ENCODE measurements at regions not wholly inside any gene's neighbourhood (a gene's known extent, or its start where the extent isn't known, plus 50 kb on each side); places are given as distances from the start of the nearest gene placed in this dataset.
"Not testable (repeated sequence)": the region's sequence is repeated elsewhere in the genome, so short reads cannot be mapped to it uniquely, and the experiment has no call there.

GRCh38 chr2:87263868-87264518 lies 242.3 kb upstream of the PLGLB1 start:
- H3K27me3 Mint-ChIP-seq; H3K4me1 ChIP-seq (ENCODE audit: insufficient read depth, low read length); CTCF ChIA-PET; H3K27ac ChIP-seq (ENCODE audit: low read depth, low read length); H3K36me3 Mint-ChIP-seq; H3K4me3 ChIP-seq (ENCODE audit: low read length); H3K9me3 Mint-ChIP-seq; POLR2A ChIA-PET; H3K4me3 Mint-ChIP-seq; DNase-seq; H3K9me3 ChIP-seq (ENCODE audit: low read length); H3K27me3 ChIP-seq (ENCODE audit: insufficient read depth, low read length, poor library complexity, severe bottlenecking); H3K27ac Mint-ChIP-seq; H3K4me1 Mint-ChIP-seq; H3K36me3 ChIP-seq (ENCODE audit: insufficient read depth, low read length): not testable (repeated sequence)

- H3K4me3 Mint-ChIP-seq; H3K36me3 Mint-ChIP-seq; CTCF ChIA-PET; DNase-seq; H3K27me3 ChIP-seq (ENCODE audit: insufficient read depth, low read length, poor library complexity, severe bottlenecking); H3K4me3 ChIP-seq (ENCODE audit: low read length); H3K9me3 ChIP-seq (ENCODE audit: low read length); H3K9me3 Mint-ChIP-seq; H3K4me1 Mint-ChIP-seq; H3K36me3 ChIP-seq (ENCODE audit: insufficient read depth, low read length); H3K27me3 Mint-ChIP-seq; H3K27ac ChIP-seq (ENCODE audit: low read depth, low read length); H3K4me1 ChIP-seq (ENCODE audit: insufficient read depth, low read length); POLR2A ChIA-PET; H3K27ac Mint-ChIP-seq: not testable (repeated sequence)
Measured at GRCh38 chr2:87275192-87275591, 253.5 kb upstream of the PLGLB1 start.

- H3K9me3 Mint-ChIP-seq; H3K4me1 ChIP-seq (ENCODE audit: insufficient read depth, low read length); CTCF ChIA-PET; POLR2A ChIA-PET; H3K4me3 ChIP-seq (ENCODE audit: low read length); DNase-seq; H3K27me3 Mint-ChIP-seq; H3K27me3 ChIP-seq (ENCODE audit: insufficient read depth, low read length, poor library complexity, severe bottlenecking); H3K4me1 Mint-ChIP-seq; H3K9me3 ChIP-seq (ENCODE audit: low read length); H3K4me3 Mint-ChIP-seq; H3K36me3 ChIP-seq (ENCODE audit: insufficient read depth, low read length); H3K36me3 Mint-ChIP-seq; H3K27ac ChIP-seq (ENCODE audit: low read depth, low read length): not testable (repeated sequence)
- H3K27ac Mint-ChIP-seq = peak overlapping the region in 1 of 8 donors; percentile 77
Measured at GRCh38 chr2:87275974-87276629, 254.5 kb upstream of the PLGLB1 start.

GRCh38 chr2:87276673-87277072 lies 255.0 kb upstream of the PLGLB1 start:
- H3K4me1 ChIP-seq (ENCODE audit: insufficient read depth, low read length); H3K4me3 ChIP-seq (ENCODE audit: low read length); H3K27ac ChIP-seq (ENCODE audit: low read depth, low read length); CTCF ChIA-PET; H3K9me3 ChIP-seq (ENCODE audit: low read length); DNase-seq; H3K27me3 Mint-ChIP-seq; H3K4me1 Mint-ChIP-seq; H3K36me3 Mint-ChIP-seq; H3K36me3 ChIP-seq (ENCODE audit: insufficient read depth, low read length); H3K9me3 Mint-ChIP-seq; H3K27ac Mint-ChIP-seq; H3K4me3 Mint-ChIP-seq; POLR2A ChIA-PET; H3K27me3 ChIP-seq (ENCODE audit: insufficient read depth, low read length, poor library complexity, severe bottlenecking): not testable (repeated sequence)

DNA sequence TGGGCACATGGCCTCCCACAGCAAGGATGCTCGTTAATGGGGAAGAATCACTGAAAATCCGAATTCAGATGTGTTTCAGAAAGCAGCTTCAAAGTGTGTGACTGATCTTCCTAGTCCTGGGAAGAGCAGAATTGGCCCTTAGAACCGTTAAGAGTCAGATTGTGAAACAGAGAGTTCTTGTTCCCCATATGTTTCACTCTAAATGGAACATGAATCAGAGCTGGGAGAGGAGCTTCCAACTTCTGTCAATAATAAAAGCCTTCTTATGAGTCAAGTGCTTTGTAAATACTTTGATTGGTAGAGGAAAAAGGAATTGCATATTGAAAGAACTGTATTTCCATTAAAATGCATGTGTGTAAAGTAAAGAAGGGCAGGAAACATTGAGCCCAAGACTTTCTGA lies 256.1 kb upstream of the PLGLB1 start:
- DNase-seq; H3K36me3 Mint-ChIP-seq; H3K4me3 Mint-ChIP-seq; H3K27ac ChIP-seq (ENCODE audit: low read depth, low read length); H3K9me3 ChIP-seq (ENCODE audit: low read length); CTCF ChIA-PET; H3K4me1 ChIP-seq (ENCODE audit: insufficient read depth, low read length); H3K36me3 ChIP-seq (ENCODE audit: insufficient read depth, low read length); H3K4me1 Mint-ChIP-seq; H3K27me3 Mint-ChIP-seq; H3K27ac Mint-ChIP-seq; H3K9me3 Mint-ChIP-seq; H3K4me3 ChIP-seq (ENCODE audit: low read length); H3K27me3 ChIP-seq (ENCODE audit: insufficient read depth, low read length, poor library complexity, severe bottlenecking); POLR2A ChIA-PET: not testable (repeated sequence)

DNA sequence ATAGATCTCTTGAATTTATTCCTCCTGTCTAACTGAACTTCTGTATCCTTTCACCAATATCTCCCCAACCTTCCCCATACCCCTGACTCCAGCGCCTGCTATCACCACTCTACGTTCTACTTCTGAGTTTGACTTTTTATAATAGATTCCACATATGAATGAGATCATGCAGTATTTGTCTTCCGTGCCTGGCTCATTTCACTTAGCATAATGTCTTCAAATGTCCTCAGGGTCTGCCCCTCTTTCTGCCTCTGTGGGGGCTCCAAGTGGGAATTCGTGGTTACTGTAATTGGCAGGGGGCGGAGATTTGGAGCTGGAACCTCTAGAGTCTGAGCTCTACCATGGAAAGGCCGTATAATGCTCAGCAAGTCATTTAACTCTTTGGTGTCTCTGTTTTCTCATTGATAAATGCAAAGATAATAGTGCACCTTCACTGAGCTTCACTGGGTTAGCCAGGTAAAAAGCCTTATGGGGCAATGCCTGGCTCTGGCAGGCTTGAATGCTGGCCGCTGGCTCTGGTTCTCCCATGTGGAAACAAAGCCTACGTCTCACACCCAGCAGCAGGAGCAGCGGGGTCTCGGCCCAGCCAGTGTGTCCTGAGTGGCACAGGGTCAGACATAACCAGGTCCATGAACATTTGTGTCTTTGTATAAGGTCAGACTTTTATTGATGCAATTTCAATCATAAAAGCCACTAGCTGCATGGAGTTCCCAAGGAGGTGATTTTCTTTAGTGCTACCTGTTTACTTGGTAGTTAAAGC lies 259.1 kb upstream of the PLGLB1 start:
- H3K27ac ChIP-seq (ENCODE audit: low read depth, low read length); H3K4me3 ChIP-seq (ENCODE audit: low read length); H3K4me1 ChIP-seq (ENCODE audit: insufficient read depth, low read length); POLR2A ChIA-PET; H3K27me3 ChIP-seq (ENCODE audit: insufficient read depth, low read length, poor library complexity, severe bottlenecking); H3K4me1 Mint-ChIP-seq; H3K36me3 Mint-ChIP-seq; H3K27me3 Mint-ChIP-seq; H3K27ac Mint-ChIP-seq; H3K9me3 Mint-ChIP-seq; H3K4me3 Mint-ChIP-seq; H3K9me3 ChIP-seq (ENCODE audit: low read length); H3K36me3 ChIP-seq (ENCODE audit: insufficient read depth, low read length); CTCF ChIA-PET; DNase-seq: not testable (repeated sequence)

GRCh38 chr2:87283735-87284470 lies 262.3 kb upstream of the PLGLB1 start:
- H3K36me3 ChIP-seq (ENCODE audit: insufficient read depth, low read length); H3K27ac ChIP-seq (ENCODE audit: low read depth, low read length); H3K4me1 Mint-ChIP-seq; POLR2A ChIA-PET; H3K27me3 ChIP-seq (ENCODE audit: insufficient read depth, low read length, poor library complexity, severe bottlenecking); DNase-seq; H3K9me3 Mint-ChIP-seq; H3K36me3 Mint-ChIP-seq; H3K27ac Mint-ChIP-seq; CTCF ChIA-PET; H3K4me1 ChIP-seq (ENCODE audit: insufficient read depth, low read length); H3K27me3 Mint-ChIP-seq; H3K9me3 ChIP-seq (ENCODE audit: low read length); H3K4me3 ChIP-seq (ENCODE audit: low read length): not testable (repeated sequence)
- peak overlapping the region in 1 of 7 donors; percentile 46 for H3K4me3 Mint-ChIP-seq

DNA sequence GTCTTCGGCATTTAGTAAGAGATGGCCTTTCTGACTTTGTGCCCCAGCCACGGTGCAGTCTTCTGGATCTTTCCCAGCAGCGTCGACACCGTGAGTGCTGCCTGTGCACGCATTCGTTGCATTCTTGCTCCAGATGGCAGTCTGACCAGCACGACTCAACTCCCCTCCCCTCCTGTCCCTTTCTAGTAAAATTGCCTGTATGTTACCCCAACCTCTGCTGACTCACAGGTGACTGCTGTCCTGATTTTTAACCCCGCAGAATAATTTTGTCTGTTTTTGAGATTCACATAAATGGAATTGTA lies 262.8 kb upstream of the PLGLB1 start:
- H3K4me1 Mint-ChIP-seq; H3K27ac Mint-ChIP-seq; H3K36me3 Mint-ChIP-seq; H3K36me3 ChIP-seq (ENCODE audit: insufficient read depth, low read length); H3K4me3 Mint-ChIP-seq; H3K9me3 ChIP-seq (ENCODE audit: low read length); CTCF ChIA-PET; H3K4me1 ChIP-seq (ENCODE audit: insufficient read depth, low read length); H3K9me3 Mint-ChIP-seq; POLR2A ChIA-PET; DNase-seq; H3K27me3 ChIP-seq (ENCODE audit: insufficient read depth, low read length, poor library complexity, severe bottlenecking); H3K27ac ChIP-seq (ENCODE audit: low read depth, low read length); H3K27me3 Mint-ChIP-seq; H3K4me3 ChIP-seq (ENCODE audit: low read length): not testable (repeated sequence)
